KMS-11 (cell line): ENCODE measurements at regions not wholly inside any gene's neighbourhood (a gene's known extent, or its start where the extent isn't known, plus 50 kb on each side); places are given as distances from the start of the nearest gene placed in this dataset.

Experiments used
- H2AFZ ChIP-seq: fragments of 200-600 bp; sonication (generic); 2 replicates; pipeline ENCODE4 v1.6.1; 2016; ENCODE audit warnings: antibody characterized with exemption, mixed run types, low read depth
- H3K27ac ChIP-seq: fragments of 200-600 bp; sonication (generic); 2 replicates; pipeline ENCODE4 v1.6.1; 2016; ENCODE audit warnings: mild to moderate bottlenecking, mixed run types
- H3K27me3 ChIP-seq: fragments of 200-600 bp; sonication (generic); 2 replicates; pipeline ENCODE4 v1.6.1; 2017; ENCODE audit warnings: mild to moderate bottlenecking, low read depth, mixed run types, moderate library complexity; ENCODE audit not compliant: insufficient read depth
- H3K36me3 ChIP-seq: fragments of 200-600 bp; sonication (generic); 2 replicates; pipeline ENCODE4 v1.6.1; 2017; ENCODE audit warnings: mild to moderate bottlenecking, mixed run types; ENCODE audit not compliant: insufficient read depth
- H3K4me1 ChIP-seq: fragments of 200-600 bp; sonication (generic); 2 replicates; pipeline ENCODE4 v1.6.1; 2016; ENCODE audit warnings: mild to moderate bottlenecking, low read depth, mixed run types; ENCODE audit not compliant: poor library complexity, severe bottlenecking
- H3K4me2 ChIP-seq: fragments of 200-600 bp; sonication (generic); 2 replicates; pipeline ENCODE4 v1.7.0; 2016; ENCODE audit warnings: mild to moderate bottlenecking, mixed run types
- H3K4me3 ChIP-seq: fragments of 200-600 bp; sonication (generic); IDR thresholded peaks from 2 replicates; pipeline ENCODE4 v1.6.1; 2017; ENCODE audit warnings: low read depth, low read length, mixed read lengths; ENCODE audit not compliant: insufficient read depth
- H3K79me2 ChIP-seq: fragments of 200-600 bp; sonication (generic); 2 replicates; pipeline ENCODE4 v1.6.1; 2016; ENCODE audit warnings: low read depth, mixed run types; ENCODE audit not compliant: insufficient read depth
- H3K9ac ChIP-seq: fragments of 200-600 bp; sonication (generic); 2 replicates; pipeline ENCODE4 v1.6.1; 2016; ENCODE audit warnings: mild to moderate bottlenecking, mixed run types
- H4K20me1 ChIP-seq: fragments of 200-600 bp; sonication (generic); 2 replicates; pipeline ENCODE4 v1.6.1; 2016; ENCODE audit warnings: mild to moderate bottlenecking, mixed run types; ENCODE audit not compliant: insufficient read depth
- TF ChIP-seq, protein P1 (sequence below): fragments of 200-600 bp; sonication (generic); conservative IDR thresholded peaks from 2 replicates; pipeline ENCODE4 v1.6.1; 2017; ENCODE audit warnings: low read depth, mild to moderate bottlenecking, antibody characterized with exemption, low read length, moderate library complexity, mixed read lengths

GRCh38 chr12:92342574-92342973, 196.9 kb upstream of the BTG1 start:
- no peak overlapping the region for H2AFZ ChIP-seq
- H3K27me3 ChIP-seq: no peaks in the 10 kb centered on the region
- no peaks in the 10 kb centered on the region for H3K79me2 ChIP-seq
- TF ChIP-seq, protein P1, sequence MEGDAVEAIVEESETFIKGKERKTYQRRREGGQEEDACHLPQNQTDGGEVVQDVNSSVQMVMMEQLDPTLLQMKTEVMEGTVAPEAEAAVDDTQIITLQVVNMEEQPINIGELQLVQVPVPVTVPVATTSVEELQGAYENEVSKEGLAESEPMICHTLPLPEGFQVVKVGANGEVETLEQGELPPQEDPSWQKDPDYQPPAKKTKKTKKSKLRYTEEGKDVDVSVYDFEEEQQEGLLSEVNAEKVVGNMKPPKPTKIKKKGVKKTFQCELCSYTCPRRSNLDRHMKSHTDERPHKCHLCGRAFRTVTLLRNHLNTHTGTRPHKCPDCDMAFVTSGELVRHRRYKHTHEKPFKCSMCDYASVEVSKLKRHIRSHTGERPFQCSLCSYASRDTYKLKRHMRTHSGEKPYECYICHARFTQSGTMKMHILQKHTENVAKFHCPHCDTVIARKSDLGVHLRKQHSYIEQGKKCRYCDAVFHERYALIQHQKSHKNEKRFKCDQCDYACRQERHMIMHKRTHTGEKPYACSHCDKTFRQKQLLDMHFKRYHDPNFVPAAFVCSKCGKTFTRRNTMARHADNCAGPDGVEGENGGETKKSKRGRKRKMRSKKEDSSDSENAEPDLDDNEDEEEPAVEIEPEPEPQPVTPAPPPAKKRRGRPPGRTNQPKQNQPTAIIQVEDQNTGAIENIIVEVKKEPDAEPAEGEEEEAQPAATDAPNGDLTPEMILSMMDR: no peak
- no peaks in the 10 kb centered on the region for H3K36me3 ChIP-seq
- H3K9ac ChIP-seq: no peak overlapping the region
- no peaks in the 10 kb centered on the region for H3K4me1 ChIP-seq
- H4K20me1 ChIP-seq: no peaks in the 10 kb centered on the region
- H3K27ac ChIP-seq: no peak overlapping the region
- H3K4me3 ChIP-seq: no peak overlapping the region
- no peak overlapping the region for H3K4me2 ChIP-seq

DNA sequence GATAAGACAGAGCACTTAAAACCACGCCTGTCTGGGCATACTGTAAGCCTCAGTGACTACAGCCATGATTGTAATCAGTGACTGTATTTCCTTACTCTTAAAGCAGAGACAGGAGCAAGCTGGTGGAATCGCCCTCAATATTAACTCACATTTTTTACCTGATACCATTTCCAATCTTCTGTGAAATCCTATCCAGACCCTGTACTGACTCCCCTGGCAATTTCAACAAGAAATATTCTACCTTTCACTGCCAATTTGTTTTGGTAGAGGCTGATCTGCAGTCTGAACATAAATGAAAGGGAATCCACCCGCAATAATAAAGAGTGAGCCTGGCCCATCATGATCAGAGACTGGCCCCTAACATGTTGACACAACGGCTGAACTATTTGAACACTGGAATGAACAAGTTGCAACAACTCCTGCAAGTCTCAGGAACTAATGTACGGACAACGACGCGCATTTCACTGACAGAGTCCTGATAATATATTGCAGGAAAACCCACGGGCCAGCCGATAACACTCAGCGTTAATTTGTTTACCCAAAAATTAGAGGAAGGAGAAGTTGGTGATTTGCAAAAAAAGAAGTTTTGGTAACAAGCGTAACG, 195.5 kb upstream of the BTG1 start:
- Histone ChIP-seq H3K27me3 (no peaks in the 10 kb centered on the region), H3K36me3 (no peaks in the 10 kb centered on the region), H3K4me1 (no peaks in the 10 kb centered on the region), H4K20me1 (no peaks in the 10 kb centered on the region), H3K27ac (no peak overlapping the region), H3K4me3 (no peak overlapping the region), H3K4me2 (no peak overlapping the region), H3K79me2 (no peaks in the 10 kb centered on the region), H2AFZ (no peak overlapping the region), H3K9ac (no peak overlapping the region)
- TF ChIP-seq, protein P1: no peak

DNA sequence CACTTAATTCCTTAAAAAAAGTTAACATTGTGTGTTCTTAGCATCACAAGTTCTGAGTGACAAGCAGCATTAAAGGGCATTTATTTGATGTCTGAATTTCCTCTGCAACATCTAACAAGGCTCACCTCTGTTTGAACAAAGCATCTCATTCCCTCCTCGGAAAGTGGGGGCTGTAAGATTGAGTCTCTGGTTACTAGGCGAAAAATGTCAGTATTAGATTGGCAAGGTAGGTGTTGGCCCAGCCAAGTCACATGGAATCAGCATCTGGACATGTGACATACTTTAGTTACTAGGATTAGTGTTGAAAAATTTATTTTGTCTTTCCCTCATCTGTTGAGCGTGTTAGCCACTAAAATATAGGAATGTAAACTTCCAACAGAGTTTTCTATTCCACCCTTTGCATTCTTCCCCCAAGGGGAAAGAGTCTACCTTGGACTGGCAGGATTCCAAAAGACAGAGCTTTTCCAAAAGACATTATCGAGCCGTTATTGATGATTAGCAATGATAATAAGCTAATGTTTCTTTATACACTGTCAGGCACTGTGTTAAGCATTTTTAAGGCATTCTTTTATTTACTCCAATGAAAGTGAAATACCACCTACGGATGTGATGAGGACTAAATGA, 194.9 kb upstream of the BTG1 start:
- TF ChIP-seq, protein P1: no peak
- Histone ChIP-seq H2AFZ (no peak overlapping the region), H4K20me1 (no peaks in the 10 kb centered on the region), H3K4me2 (no peak overlapping the region), H3K4me1 (no peaks in the 10 kb centered on the region), H3K79me2 (no peaks in the 10 kb centered on the region), H3K9ac (no peak overlapping the region), H3K27me3 (no peaks in the 10 kb centered on the region), H3K27ac (no peak overlapping the region), H3K36me3 (no peaks in the 10 kb centered on the region), H3K4me3 (no peak overlapping the region)

DNA sequence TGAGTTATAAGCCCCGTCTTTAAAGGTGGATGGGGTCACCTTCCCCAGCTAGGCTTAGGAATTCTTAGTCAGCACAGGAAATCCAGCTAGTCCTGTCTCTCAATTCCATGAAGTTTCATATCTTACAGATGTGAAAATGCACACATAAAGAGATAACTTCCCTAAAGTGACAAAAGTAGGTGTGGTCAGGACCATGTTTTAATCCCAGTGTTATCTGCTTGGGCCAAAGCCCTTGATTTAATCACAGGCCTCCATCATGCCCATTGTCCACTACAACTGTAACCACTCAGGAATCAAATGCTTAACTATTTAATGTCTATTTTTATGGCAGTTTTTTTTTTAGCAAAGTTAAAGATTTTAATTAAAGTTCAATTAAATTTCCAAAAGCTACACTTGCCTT, 194.4 kb upstream of the BTG1 start:
- Histone ChIP-seq H2AFZ (no peak overlapping the region), H3K79me2 (no peaks in the 10 kb centered on the region), H4K20me1 (no peaks in the 10 kb centered on the region), H3K4me3 (no peak overlapping the region), H3K27ac (no peak overlapping the region), H3K4me1 (no peaks in the 10 kb centered on the region), H3K27me3 (no peaks in the 10 kb centered on the region), H3K4me2 (no peak overlapping the region), H3K36me3 (no peaks in the 10 kb centered on the region), H3K9ac (no peak overlapping the region)
- TF ChIP-seq, protein P1: no peak
